Lower leg skin (tissue), 3 donors: ENCODE measurements at regions not wholly inside any gene's neighbourhood (a gene's known extent, or its start where the extent isn't known, plus 50 kb on each side); places are given as distances from the start of the nearest gene placed in this dataset.

Experiments
- CTCF ChIP-seq, 3 donors: fragments of 450-650 bp; IDR thresholded peaks; one replicate each; pipeline ENCODE4 v1.5.1; 2016; ENCODE audit warnings: antibody characterized with exemption in 3 of 3, mild to moderate bottlenecking in 3 of 3, moderate library complexity in 2 of 3
- POLR2A ChIP-seq, 2 donors: fragments of 450-650 bp; IDR thresholded peaks; one replicate each; pipeline ENCODE4 v1.6.1; 2016 to 2017; ENCODE audit warnings: antibody characterized with exemption in 2 of 2, mild to moderate bottlenecking in 1 of 2, moderate library complexity in 1 of 2

- TF ChIP-seq CTCF (IDR thresholded peaks at IDR 0.05), result no peak
- TF ChIP-seq POLR2A (IDR thresholded peaks at IDR 0.05), result no peak
These were observed 99.8 kb downstream of the TAF11L14 start for GRCh38 chr5:17734011-17734410.
